T-cell (primary cell): ENCODE measurements at regions not wholly inside any gene's neighbourhood (a gene's known extent, or its start where the extent isn't known, plus 50 kb on each side); places are given as distances from the start of the nearest gene placed in this dataset.
A peak's percentile ranks its signal among the peaks of the same experiment; 100 is the strongest.

Experiments used
- ATAC-seq, 4 experiments: fragments of 200-7000 bp in 3 of 4; fragments of 150-1000 bp in 1 of 4; cut with Tn5 transposase; replicated peaks in 1 of 4; 1 replicate in 3 of 4; 2 replicates in 1 of 4; pipeline ENCODE4 v1.10.0; 2021; ENCODE audit warnings: moderate library complexity in 3 of 4, mild to moderate bottlenecking in 2 of 4, moderate number of reproducible peaks in 1 of 4
- CTCF ChIA-PET, 2 donors: fragments of 300-600 bp; sonication (Branson Sonifier 250); formaldehyde crosslinking; loops; one replicate each; lab custom pipeline; 2022; ENCODE audit warnings: antibody characterized with exemption in 2 of 2; lab: Charles Lee
- POLR2A ChIA-PET, 2 donors: fragments of 300-600 bp; sonication (Branson Sonifier 250); formaldehyde crosslinking; loops; one replicate each; lab custom pipeline; 2022; ENCODE audit warnings: antibody characterized with exemption in 2 of 2; lab: Charles Lee
- DNase-seq, 35 experiments: peaks; one replicate each; pipeline versions ENCODE4 v3.0.0 to v3.0.0-alpha.2; 2013 to 2023
- H3K27ac ChIP-seq: one replicate; pipeline ENCODE4 v1.5.1; 2013; ENCODE audit warnings: low read length
- H3K27me3 ChIP-seq, 2 experiments: replicated peaks in 1 of 2; 1 replicate in 1 of 2; 2 replicates in 1 of 2; pipeline versions ENCODE4 v1.6.1 to v1.7.0; 2013; ENCODE audit warnings: low read length in 1 of 2, mixed read lengths in 1 of 2; ENCODE audit not compliant: control insufficient read depth in 2 of 2, insufficient read depth in 2 of 2; ENCODE audit errors: extremely low read depth in 1 of 2
- H3K36me3 ChIP-seq, 2 donors: 1 replicate in 1 of 2; 2 replicates in 1 of 2; pipeline versions ENCODE4 v1.6.1 to v1.7.0; 2013; ENCODE audit warnings: low read length in 1 of 2; ENCODE audit not compliant: control insufficient read depth in 2 of 2, insufficient read depth in 1 of 2; ENCODE audit errors: extremely low read depth in 1 of 2
- H3K4me1 ChIP-seq, 2 experiments: 1 replicate in 1 of 2; 2 replicates in 1 of 2; pipeline versions ENCODE4 v1.6.1 to v1.7.0; 2013; ENCODE audit warnings: low read length in 2 of 2, mixed read lengths in 1 of 2; ENCODE audit not compliant: insufficient read depth in 2 of 2, control insufficient read depth in 1 of 2; ENCODE audit errors: extremely low read depth in 1 of 2
- H3K4me3 ChIP-seq, 2 donors: 1 replicate in 1 of 2; 2 replicates in 1 of 2; pipeline versions ENCODE4 v1.5.1 to v1.7.0; 2013; ENCODE audit warnings: mild to moderate bottlenecking in 2 of 2, low read length in 1 of 2, moderate library complexity in 1 of 2; ENCODE audit not compliant: control insufficient read depth in 1 of 2; ENCODE audit errors: extremely low read depth in 1 of 2
- H3K9me3 ChIP-seq: 2 replicates; pipeline ENCODE4 v1.7.0; 2013
- H3K27ac Mint-ChIP-seq, 2 donors: one replicate each; pipeline ENCODE4 v1.8.0; 2020 to 2021; ENCODE audit warnings: mild to moderate bottlenecking in 2 of 2, mixed read lengths in 2 of 2
- H3K27me3 Mint-ChIP-seq, 2 donors: one replicate each; pipeline ENCODE4 v1.8.0; 2021 to 2022; ENCODE audit warnings: mixed read lengths in 2 of 2
- H3K36me3 Mint-ChIP-seq: one replicate; pipeline ENCODE4 v1.8.0; 2021; ENCODE audit warnings: mixed read lengths
- H3K4me1 Mint-ChIP-seq, 3 donors: one replicate each; pipeline ENCODE4 v1.8.0; 2020 to 2022; ENCODE audit warnings: mixed read lengths in 3 of 3, mild to moderate bottlenecking in 1 of 3
- H3K4me3 Mint-ChIP-seq, 3 donors: one replicate each; pipeline ENCODE4 v1.8.0; 2020 to 2022; ENCODE audit warnings: mild to moderate bottlenecking in 3 of 3, mixed read lengths in 3 of 3, moderate library complexity in 3 of 3
- H3K9me3 Mint-ChIP-seq, 3 donors: one replicate each; pipeline ENCODE4 v1.8.0; 2020 to 2022; ENCODE audit warnings: mixed read lengths in 3 of 3
- whole genome bisulfite sequencing: methylation state at CpG from one replicate; pipeline ENCODE4 v1.1.5; 2013; ENCODE audit warnings: missing lambda C conversion rate; ENCODE audit not compliant: insufficient coverage; 5-methylcytosine and 5-hydroxymethylcytosine counted together

DNA sequence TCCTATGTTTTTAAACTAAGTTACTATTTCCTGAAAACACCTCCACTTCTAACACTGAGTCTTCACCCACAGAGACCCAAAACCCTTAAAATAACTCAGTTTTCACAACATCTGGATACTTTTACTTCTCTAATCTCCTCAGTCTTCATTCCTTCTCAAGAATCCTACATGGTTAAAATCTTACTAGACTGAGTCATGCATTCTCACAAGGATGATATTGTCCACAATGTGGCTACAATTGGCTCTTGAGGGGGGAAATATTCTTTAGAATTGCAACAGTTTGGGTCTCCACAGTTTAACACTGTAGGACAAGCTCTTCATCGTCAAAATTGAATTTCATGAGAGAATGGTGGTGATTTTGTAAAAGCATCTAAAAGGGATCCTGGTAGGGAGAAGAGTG, 397.1 kb downstream of the SLITRK5 start:
- ChIA-PET CTCF (no interaction called here), POLR2A (no interaction called here)
- ATAC-seq (no peak), DNase-seq (no peak)
- Histone ChIP-seq H3K9me3 (no peaks in the 10 kb centered on the region), H3K36me3 (no peaks in the 10 kb centered on the region), H3K4me3 (no peak overlapping the region), H3K27me3 (no peaks in the 10 kb centered on the region), H3K4me1 (no peaks in the 10 kb centered on the region), H3K27ac (no peak overlapping the region)
- 100% methylated on average over 1 of the region's 1 CpG for WGBS
- Mint-ChIP-seq H3K36me3 (no peaks in the 10 kb centered on the region), H3K4me1 (no peaks in the 10 kb centered on the region), H3K9me3 (peaks cover 0 to 20% (median 14%) of the 10 kb centered on the region in 3 donors), H3K27me3 (no peaks in the 10 kb centered on the region), H3K4me3 (no peak overlapping the region), H3K27ac (no peak overlapping the region)

DNA sequence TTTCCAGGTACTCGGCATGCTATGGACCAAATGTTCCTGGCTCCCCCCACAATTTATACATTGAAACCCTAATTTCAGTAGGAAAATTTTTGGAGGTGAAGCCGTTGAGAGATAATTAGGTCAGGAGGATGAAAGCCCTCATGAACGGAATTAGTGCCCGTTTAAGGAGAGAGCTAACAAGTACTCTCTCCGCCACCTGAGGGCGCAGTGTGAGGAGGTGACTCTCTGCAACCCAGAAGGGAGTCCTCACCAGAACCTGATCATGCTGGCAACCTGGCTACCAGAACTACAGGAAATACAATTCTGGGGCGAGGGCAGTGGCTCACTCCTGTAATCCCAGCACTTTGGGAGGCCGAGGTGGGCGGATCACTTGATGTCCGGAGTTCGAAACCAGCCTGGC, 397.8 kb downstream of the SLITRK5 start:
- H3K36me3 Mint-ChIP-seq, result no peaks in the 10 kb centered on the region
- 88% methylated on average over 7 of the region's 11 CpGs for WGBS
- Histone ChIP-seq H3K4me1 (no peaks in the 10 kb centered on the region), H3K9me3 (no peaks in the 10 kb centered on the region), H3K27me3 (no peaks in the 10 kb centered on the region), H3K36me3 (no peaks in the 10 kb centered on the region), H3K4me3 (no peak overlapping the region), H3K27ac (no peak overlapping the region)
- ChIA-PET POLR2A (no interaction called here), CTCF (no interaction called here)
- peaks cover 0 to 15% (median 14%) of the 10 kb centered on the region in 3 donors for H3K9me3 Mint-ChIP-seq
- H3K4me1 Mint-ChIP-seq, result no peaks in the 10 kb centered on the region
- no peak overlapping the region for H3K27ac Mint-ChIP-seq
- ATAC-seq (no peak), DNase-seq (peak in 3 of 35 experiments; percentile 3 to 10 (median 6))
- no peaks in the 10 kb centered on the region for H3K27me3 Mint-ChIP-seq
- no peak overlapping the region for H3K4me3 Mint-ChIP-seq

DNA sequence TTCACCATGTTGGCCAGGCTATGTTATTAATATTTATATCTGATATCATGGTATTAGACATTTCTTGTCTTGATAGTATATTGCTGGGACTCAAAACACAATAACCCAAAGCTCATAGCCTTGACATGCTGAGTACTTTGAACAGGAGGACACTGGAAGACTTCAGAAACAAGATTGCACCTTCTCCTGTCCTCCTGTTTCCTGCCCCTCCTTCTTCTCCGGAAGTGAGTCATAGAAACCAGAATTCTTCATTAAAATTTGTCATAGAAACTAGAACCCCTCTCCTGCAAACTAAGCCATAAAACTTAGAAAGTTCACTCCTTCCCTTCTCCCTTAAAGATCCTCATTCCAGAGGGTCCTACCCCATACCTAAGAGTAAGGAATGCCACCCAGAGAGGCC, 400.2 kb downstream of the SLITRK5 start:
- Histone ChIP-seq H3K9me3 (no peaks in the 10 kb centered on the region), H3K27me3 (no peaks in the 10 kb centered on the region), H3K27ac (no peak overlapping the region), H3K4me1 (no peaks in the 10 kb centered on the region), H3K4me3 (no peak overlapping the region), H3K36me3 (no peaks in the 10 kb centered on the region)
- Mint-ChIP-seq H3K27me3 (no peaks in the 10 kb centered on the region), H3K4me3 (no peak overlapping the region), H3K27ac (no peak overlapping the region), H3K4me1 (no peaks in the 10 kb centered on the region), H3K36me3 (no peaks in the 10 kb centered on the region), H3K9me3 (peaks cover 0 to 10% (median 4%) of the 10 kb centered on the region in 3 donors)
- no CpG with 5 or more reads among the region's 1 CpG for WGBS
- CTCF ChIA-PET, result no interaction called here
- POLR2A ChIA-PET, result no interaction called here
- ATAC-seq (no peak), DNase-seq (no peak)

DNA sequence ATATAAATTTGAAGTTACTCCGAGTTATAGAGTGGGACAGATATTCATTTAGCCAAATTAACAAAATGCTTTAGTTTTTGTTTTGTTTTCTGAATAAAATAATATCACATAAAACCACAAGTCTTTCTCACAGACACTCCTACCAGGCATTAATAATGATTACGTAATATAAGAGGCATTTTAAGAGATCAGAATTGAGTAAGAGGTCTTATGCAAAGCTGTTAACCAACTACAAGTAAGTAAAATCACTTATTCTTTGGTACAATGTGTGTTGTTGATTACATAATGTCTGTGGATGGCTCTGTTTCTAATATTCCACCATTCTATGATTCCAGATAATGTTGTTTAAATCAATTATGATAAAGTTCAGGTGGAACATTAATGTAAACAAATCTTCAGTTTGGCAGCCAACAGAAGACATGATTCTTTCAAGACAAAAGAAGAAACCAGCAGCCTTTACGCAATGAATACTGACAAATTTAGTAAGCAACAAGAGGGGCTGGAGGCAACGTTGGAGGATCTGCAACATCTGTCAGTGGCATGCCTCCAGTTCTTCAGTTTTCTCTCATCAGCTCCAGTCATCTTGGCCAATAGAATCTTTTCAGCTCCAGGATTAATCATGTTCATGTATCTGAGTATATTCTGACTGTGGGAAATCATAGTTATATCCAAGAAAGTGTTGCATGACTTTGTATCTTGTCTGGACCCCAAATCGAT, 403.8 kb downstream of the SLITRK5 start:
- Mint-ChIP-seq H3K4me1 (no peaks in the 10 kb centered on the region), H3K9me3 (peaks cover 0 to 8% (median 3%) of the 10 kb centered on the region in 3 donors), H3K27me3 (no peaks in the 10 kb centered on the region), H3K36me3 (no peaks in the 10 kb centered on the region), H3K27ac (no peak overlapping the region), H3K4me3 (no peak overlapping the region)
- no peak for ATAC-seq
- ChIA-PET CTCF (no interaction called here), POLR2A (no interaction called here)
- Histone ChIP-seq H3K36me3 (no peaks in the 10 kb centered on the region), H3K4me1 (no peaks in the 10 kb centered on the region), H3K27me3 (no peaks in the 10 kb centered on the region), H3K4me3 (no peak overlapping the region), H3K27ac (no peak overlapping the region), H3K9me3 (no peaks in the 10 kb centered on the region)
- WGBS, result 78% methylated on average over 3 of the region's 5 CpGs
- no peak for DNase-seq

DNA sequence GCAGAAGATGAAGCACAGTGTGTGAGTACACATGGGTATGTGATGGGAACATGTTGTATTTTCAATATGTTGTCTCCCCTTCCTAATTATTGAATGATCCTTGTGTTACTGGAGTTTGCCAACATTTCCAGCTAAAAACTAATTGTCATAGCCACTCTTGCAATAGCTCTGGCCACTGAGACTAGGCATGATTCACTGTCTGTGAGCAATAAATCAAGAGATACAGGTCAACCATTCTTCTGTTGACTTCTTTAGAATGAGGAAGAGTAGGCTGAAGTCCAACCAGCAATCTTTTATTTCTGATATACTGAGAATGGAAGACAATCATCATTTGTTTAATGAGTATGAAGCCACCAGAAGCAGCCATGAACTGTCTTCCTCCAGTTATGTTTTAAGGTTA, 413.9 kb downstream of the SLITRK5 start:
- POLR2A ChIA-PET, result no interaction called here

DNA sequence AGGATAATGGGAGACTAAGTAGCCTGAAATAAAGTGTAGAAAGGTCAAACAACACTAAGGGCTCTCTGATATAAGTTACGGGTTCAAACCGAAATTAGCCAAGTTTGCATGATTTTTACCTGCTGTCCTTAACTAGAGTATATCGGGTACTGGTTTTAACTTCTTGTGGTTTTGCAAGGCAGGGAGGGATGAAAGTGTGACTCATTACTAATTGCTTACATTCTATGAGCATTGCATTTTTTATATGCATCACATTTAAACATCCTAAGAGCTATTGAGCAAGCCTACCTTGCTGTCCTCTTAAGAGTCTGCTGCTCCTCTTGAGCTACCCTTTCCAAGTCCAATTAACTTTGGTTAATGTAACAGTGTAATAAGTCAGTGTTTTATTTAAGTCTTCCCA, 415.4 kb downstream of the SLITRK5 start:
- Mint-ChIP-seq H3K4me3 (no peak overlapping the region), H3K4me1 (peaks cover 0 to 9% (median 0%) of the 10 kb centered on the region in 3 donors), H3K36me3 (no peaks in the 10 kb centered on the region), H3K27ac (no peak overlapping the region), H3K9me3 (peaks cover 0 to 21% (median 21%) of the 10 kb centered on the region in 3 donors), H3K27me3 (no peaks in the 10 kb centered on the region)
- WGBS, result no CpG with 5 or more reads among the region's 3 CpGs
- DNase-seq (no peak), ATAC-seq (no peak)
- no peaks in the 10 kb centered on the region for H3K4me1 ChIP-seq
- no peaks in the 10 kb centered on the region for H3K36me3 ChIP-seq
- CTCF ChIA-PET, result no interaction called here
- no peak overlapping the region for H3K27ac ChIP-seq
- H3K9me3 ChIP-seq, result no peaks in the 10 kb centered on the region
- no peak overlapping the region for H3K4me3 ChIP-seq
- no peaks in the 10 kb centered on the region for H3K27me3 ChIP-seq
- POLR2A ChIA-PET, result interaction anchor here in 1 of 2 donors (0.6 kb wide), 1 partner anchor 79 kb away, joined by 3 read pairs; no protein-coding TSS in a partner anchor

More for the DNA sequence above, 413.9 kb downstream of the SLITRK5 start:
- no peaks in the 10 kb centered on the region for H3K4me1 ChIP-seq
- H3K36me3 ChIP-seq, result no peaks in the 10 kb centered on the region
- Mint-ChIP-seq H3K36me3 (no peaks in the 10 kb centered on the region), H3K4me1 (peaks cover 0 to under 1% (median 0%) of the 10 kb centered on the region in 3 donors), H3K9me3 (peaks cover 0 to 19% (median 16%) of the 10 kb centered on the region in 3 donors), H3K4me3 (no peak overlapping the region), H3K27me3 (no peaks in the 10 kb centered on the region), H3K27ac (no peak overlapping the region)
- no peak overlapping the region for H3K4me3 ChIP-seq
- H3K9me3 ChIP-seq, result no peaks in the 10 kb centered on the region
- H3K27ac ChIP-seq, result no peak overlapping the region
- CTCF ChIA-PET, result no interaction called here
- ATAC-seq (no peak), DNase-seq (no peak)
- no peaks in the 10 kb centered on the region for H3K27me3 ChIP-seq
